Retinal pigment epithelial cell (primary cell): ENCODE measurements at regions not wholly inside any gene's neighbourhood (a gene's known extent, or its start where the extent isn't known, plus 50 kb on each side); places are given as distances from the start of the nearest gene placed in this dataset.
A peak's percentile ranks its signal among the peaks of the same experiment; 100 is the strongest.

Experiments used
- DNase-seq: peaks from one replicate; pipeline ENCODE4 v3.0.0-alpha.2; 2010; ENCODE audit warnings: low read depth
- H3K4me3 ChIP-seq: 2 replicates; pipeline ENCODE4 v1.5.1; 2011; ENCODE audit warnings: mild to moderate bottlenecking, low read length, control low read depth, moderate library complexity
- CTCF ChIP-seq: conservative IDR thresholded peaks from 2 replicates; pipeline ENCODE4 v1.5.1; 2011; ENCODE audit warnings: low read depth, low read length, control low read depth, inconsistent platforms

GRCh38 chr18:23311351-23312121 lies 141.6 kb upstream of the RIOK3 start:
- no peak for TF ChIP-seq CTCF
- no peak overlapping the region for H3K4me3 ChIP-seq
- DNase-seq: peak; percentile 62

GRCh38 chr18:23313379-23313778 lies 139.7 kb upstream of the RIOK3 start:
- no peak for DNase-seq
- no peak for TF ChIP-seq CTCF
- H3K4me3 ChIP-seq: no peak overlapping the region

GRCh38 chr18:23314672-23315071 lies 138.4 kb upstream of the RIOK3 start:
- no peak overlapping the region for H3K4me3 ChIP-seq
- no peak for DNase-seq
- TF ChIP-seq CTCF: no peak

GRCh38 chr18:23316316-23316715 lies 136.8 kb upstream of the RIOK3 start:
- no peak overlapping the region for H3K4me3 ChIP-seq
- DNase-seq: no peak
- TF ChIP-seq CTCF: no peak

- no peak overlapping the region for H3K4me3 ChIP-seq
- no peak for TF ChIP-seq CTCF
- DNase-seq: no peak
These were observed 136.1 kb upstream of the RIOK3 start for GRCh38 chr18:23316988-23317387.

- no peak overlapping the region for H3K4me3 ChIP-seq
- TF ChIP-seq CTCF: no peak
- no peak for DNase-seq
These were observed 135.0 kb upstream of the RIOK3 start for GRCh38 chr18:23317975-23318675.
